A673 (cell line): ENCODE measurements at regions not wholly inside any gene's neighbourhood (a gene's known extent, or its start where the extent isn't known, plus 50 kb on each side); places are given as distances from the start of the nearest gene placed in this dataset.

Experiments
- EZH2 ChIP-seq: fragments of 200-600 bp; sonication (generic); IDR thresholded peaks from 2 replicates; pipeline ENCODE4 v1.6.1; 2017; ENCODE audit warnings: borderline replicate concordance, low read depth, mild to moderate bottlenecking, mixed read lengths, antibody characterized with exemption, low read length; ENCODE audit not compliant: poor library complexity, severe bottlenecking
- TF ChIP-seq, protein P1 (sequence below): fragments of 300-800, 200-600 bp; sonication (generic); conservative IDR thresholded peaks from 2 replicates; pipeline ENCODE4 v1.5.1; 2017; ENCODE audit warnings: low read depth, mild to moderate bottlenecking, antibody characterized with exemption, low read length, moderate library complexity, mixed read lengths

GRCh38 chrX:121259170-121259569 lies 211.8 kb downstream of the GLUD2 start:
- TF ChIP-seq, protein P1, sequence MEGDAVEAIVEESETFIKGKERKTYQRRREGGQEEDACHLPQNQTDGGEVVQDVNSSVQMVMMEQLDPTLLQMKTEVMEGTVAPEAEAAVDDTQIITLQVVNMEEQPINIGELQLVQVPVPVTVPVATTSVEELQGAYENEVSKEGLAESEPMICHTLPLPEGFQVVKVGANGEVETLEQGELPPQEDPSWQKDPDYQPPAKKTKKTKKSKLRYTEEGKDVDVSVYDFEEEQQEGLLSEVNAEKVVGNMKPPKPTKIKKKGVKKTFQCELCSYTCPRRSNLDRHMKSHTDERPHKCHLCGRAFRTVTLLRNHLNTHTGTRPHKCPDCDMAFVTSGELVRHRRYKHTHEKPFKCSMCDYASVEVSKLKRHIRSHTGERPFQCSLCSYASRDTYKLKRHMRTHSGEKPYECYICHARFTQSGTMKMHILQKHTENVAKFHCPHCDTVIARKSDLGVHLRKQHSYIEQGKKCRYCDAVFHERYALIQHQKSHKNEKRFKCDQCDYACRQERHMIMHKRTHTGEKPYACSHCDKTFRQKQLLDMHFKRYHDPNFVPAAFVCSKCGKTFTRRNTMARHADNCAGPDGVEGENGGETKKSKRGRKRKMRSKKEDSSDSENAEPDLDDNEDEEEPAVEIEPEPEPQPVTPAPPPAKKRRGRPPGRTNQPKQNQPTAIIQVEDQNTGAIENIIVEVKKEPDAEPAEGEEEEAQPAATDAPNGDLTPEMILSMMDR, result no peak
- TF ChIP-seq EZH2, result no peak
